BLaER1 (cell line): ENCODE measurements at regions not wholly inside any gene's neighbourhood (a gene's known extent, or its start where the extent isn't known, plus 50 kb on each side); places are given as distances from the start of the nearest gene placed in this dataset.

ENCODE experiments used
- H3K27ac ChIP-seq: shearing (Covaris generic); formaldehyde crosslinking; 2 replicates; pipeline ENCODE4 v1.8.1; 2022
- H3K27me3 ChIP-seq: shearing (Covaris generic); formaldehyde crosslinking; 2 replicates; pipeline ENCODE4 v1.8.1; 2022
- H3K36me3 ChIP-seq: shearing (Covaris generic); formaldehyde crosslinking; 2 replicates; pipeline ENCODE4 v1.8.1; 2022
- H3K4me1 ChIP-seq: shearing (Covaris generic); formaldehyde crosslinking; 2 replicates; pipeline ENCODE4 v1.8.1; 2022
- H3K4me2 ChIP-seq: shearing (Covaris generic); formaldehyde crosslinking; 2 replicates; pipeline ENCODE4 v1.8.1; 2022
- H3K4me3 ChIP-seq: shearing (Covaris generic); formaldehyde crosslinking; 2 replicates; pipeline ENCODE4 v1.8.1; 2022
- H3K9ac ChIP-seq: shearing (Covaris generic); formaldehyde crosslinking; 2 replicates; pipeline ENCODE4 v1.8.1; 2022
- H3K9me3 ChIP-seq: shearing (Covaris generic); formaldehyde crosslinking; 2 replicates; pipeline ENCODE4 v1.8.1; 2022
- H4K20me1 ChIP-seq: shearing (Covaris generic); formaldehyde crosslinking; 2 replicates; pipeline ENCODE4 v1.8.1; 2022
- Cebpa-rat ChIP-seq: shearing (Covaris generic); IDR thresholded peaks from 2 replicates; pipeline ENCODE4 v1.8.1; 2022

DNA sequence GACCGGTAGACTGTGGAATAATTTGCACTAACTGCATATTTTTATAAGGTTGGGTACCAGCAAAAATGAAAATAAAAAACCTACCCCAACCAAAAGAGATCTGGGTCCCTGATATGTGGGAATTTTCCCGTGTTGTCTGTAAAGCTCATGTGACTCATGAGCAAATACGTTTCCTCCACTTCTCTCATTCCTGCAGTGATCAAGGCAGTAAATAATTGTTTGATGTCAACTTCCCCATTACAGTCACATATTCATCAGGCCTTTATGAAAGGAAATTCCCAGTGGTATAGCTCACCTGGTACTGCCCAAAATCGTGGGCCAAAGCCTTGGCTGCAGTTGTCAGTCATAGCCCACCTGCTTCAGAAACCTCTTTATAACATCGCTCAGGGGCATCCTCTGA is 166.0 kb upstream of the ANK3 start:
- no peak overlapping the region for H3K4me3 ChIP-seq
- no peak for TF ChIP-seq Cebpa-rat
- H3K4me1 ChIP-seq, result no peaks in the 10 kb centered on the region
- no peak overlapping the region for H3K9ac ChIP-seq
- H3K9me3 ChIP-seq, result no peaks in the 10 kb centered on the region
- no peak overlapping the region for H3K4me2 ChIP-seq
- no peaks in the 10 kb centered on the region for H3K36me3 ChIP-seq
- H3K27ac ChIP-seq, result no peak overlapping the region
- no peaks in the 10 kb centered on the region for H4K20me1 ChIP-seq
- no peaks in the 10 kb centered on the region for H3K27me3 ChIP-seq

DNA sequence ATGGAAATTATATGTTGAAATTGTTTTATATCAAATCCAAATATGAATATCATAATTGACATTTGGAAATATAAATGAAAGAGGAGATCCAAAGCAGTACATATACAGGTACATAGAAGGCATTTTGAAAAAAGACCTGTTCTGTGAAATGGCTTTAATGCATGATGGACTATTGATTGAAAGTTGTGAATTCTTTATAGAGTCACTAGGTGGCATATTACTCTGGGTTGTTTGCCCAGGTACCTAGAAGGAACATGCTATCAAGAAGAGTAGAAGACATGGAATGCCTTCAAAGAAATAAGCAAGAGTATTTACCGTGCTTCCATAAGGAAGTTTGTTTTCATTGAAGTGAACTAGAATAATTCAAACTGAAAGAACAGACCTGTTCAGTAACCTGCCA is 160.0 kb upstream of the ANK3 start:
- Histone ChIP-seq H3K36me3 (no peaks in the 10 kb centered on the region), H3K9ac (no peak overlapping the region), H3K4me1 (no peaks in the 10 kb centered on the region), H3K4me3 (no peak overlapping the region), H3K27me3 (no peaks in the 10 kb centered on the region), H3K4me2 (no peak overlapping the region), H3K9me3 (no peaks in the 10 kb centered on the region), H4K20me1 (no peaks in the 10 kb centered on the region), H3K27ac (no peak overlapping the region)
- TF ChIP-seq Cebpa-rat, result no peak

DNA sequence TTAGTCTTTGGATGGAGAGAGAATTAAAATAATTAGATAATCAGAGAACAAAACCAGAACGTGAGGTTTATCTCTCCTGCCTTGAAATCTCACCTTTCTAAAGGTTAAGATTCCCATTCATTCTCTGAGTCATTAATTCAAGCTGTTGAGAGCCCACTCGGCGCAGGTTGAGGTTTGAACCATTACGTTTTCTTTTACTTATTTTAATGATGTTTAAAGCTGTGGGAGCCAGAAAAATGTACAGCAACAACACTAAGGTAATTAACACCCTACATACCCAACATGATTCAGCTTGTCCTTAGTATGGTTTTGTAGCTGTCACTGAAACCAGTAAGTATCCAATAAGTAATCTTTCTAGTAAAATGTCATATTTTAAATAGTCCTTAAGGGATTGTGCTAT is 153.0 kb upstream of the ANK3 start:
- no peaks in the 10 kb centered on the region for H3K36me3 ChIP-seq
- no peak overlapping the region for H3K4me3 ChIP-seq
- no peaks in the 10 kb centered on the region for H3K27me3 ChIP-seq
- H3K4me2 ChIP-seq, result no peak overlapping the region
- no peaks in the 10 kb centered on the region for H4K20me1 ChIP-seq
- H3K27ac ChIP-seq, result no peak overlapping the region
- TF ChIP-seq Cebpa-rat, result no peak
- peaks cover 10% of the 10 kb centered on the region for H3K4me1 ChIP-seq
- no peaks in the 10 kb centered on the region for H3K9me3 ChIP-seq
- no peak overlapping the region for H3K9ac ChIP-seq

DNA sequence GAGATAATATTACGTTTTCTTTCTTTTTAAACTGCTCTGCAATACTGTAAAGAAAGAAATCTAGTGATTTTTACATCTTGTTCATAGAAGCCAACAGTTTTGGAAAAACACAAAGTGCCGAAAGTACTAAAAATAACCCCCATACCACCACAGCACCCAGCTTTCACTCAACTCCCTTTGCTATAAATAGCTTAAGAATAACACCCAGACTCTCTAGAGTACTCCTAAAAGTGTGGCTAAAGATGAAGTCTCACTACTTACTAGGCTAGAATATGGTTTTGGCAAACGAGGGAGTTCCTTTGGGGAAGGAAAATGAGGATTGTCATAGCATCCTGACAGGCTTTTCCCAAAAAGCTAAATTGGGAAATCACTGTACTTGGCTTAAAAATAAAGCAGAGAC is 151.8 kb upstream of the ANK3 start:
- Histone ChIP-seq H3K4me2 (peak overlapping the region; percentile 48), H4K20me1 (no peaks in the 10 kb centered on the region), H3K36me3 (no peaks in the 10 kb centered on the region), H3K4me3 (no peak overlapping the region), H3K27me3 (no peaks in the 10 kb centered on the region), H3K9me3 (no peaks in the 10 kb centered on the region), H3K27ac (no peak overlapping the region), H3K4me1 (peaks cover 10% of the 10 kb centered on the region), H3K9ac (no peak overlapping the region)
- TF ChIP-seq Cebpa-rat, result no peak

DNA sequence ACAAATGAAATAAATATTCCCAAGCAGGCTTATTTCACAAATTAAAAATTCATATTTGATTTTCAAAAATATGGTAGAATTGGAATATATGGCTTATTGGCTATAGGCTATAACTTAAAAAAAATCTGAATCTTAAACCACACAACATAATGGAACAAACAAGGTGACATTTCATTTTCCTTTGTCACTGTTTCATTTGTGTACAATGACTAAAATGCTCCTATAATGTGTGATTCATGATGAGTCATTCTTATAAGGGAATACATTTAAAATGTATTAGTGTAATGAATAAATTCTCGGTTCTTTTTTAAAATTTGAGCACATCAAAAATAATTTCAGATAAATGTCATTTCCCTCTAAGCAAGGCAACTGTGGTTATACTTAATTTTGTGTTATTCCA is 148.0 kb upstream of the ANK3 start:
- Histone ChIP-seq H3K4me3 (no peak overlapping the region), H3K4me2 (no peak overlapping the region), H3K4me1 (peaks cover 10% of the 10 kb centered on the region), H4K20me1 (no peaks in the 10 kb centered on the region), H3K27me3 (no peaks in the 10 kb centered on the region), H3K36me3 (no peaks in the 10 kb centered on the region), H3K9ac (no peak overlapping the region), H3K27ac (no peak overlapping the region), H3K9me3 (no peaks in the 10 kb centered on the region)
- no peak for TF ChIP-seq Cebpa-rat

DNA sequence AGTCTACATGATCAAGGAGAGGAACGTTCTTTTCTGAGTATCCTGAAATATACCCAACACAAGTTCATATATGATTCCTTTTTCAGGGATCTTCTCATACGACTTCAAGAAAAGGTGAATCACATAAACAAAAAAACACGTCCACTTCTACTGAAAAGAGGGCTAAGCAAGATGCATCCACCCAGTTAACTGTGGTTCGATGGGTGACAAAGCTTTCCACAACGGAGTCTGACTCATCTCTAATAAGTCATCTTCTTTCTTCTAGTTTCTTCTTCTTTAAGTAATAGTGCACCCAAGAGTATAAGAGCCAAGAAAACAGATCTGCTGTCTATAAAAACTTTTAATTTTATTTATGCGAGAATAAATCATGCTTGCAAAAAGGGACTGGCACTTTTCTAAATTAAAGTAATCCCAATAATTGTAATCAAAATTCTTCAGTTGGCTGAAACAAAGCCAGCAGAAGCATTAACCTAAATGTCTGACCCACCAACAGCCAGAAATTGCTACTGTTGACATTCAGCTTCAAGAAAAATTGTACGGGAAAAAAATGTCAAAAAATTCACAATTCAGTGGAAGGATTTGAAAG is 146.9 kb upstream of the ANK3 start:
- no peak overlapping the region for H3K9ac ChIP-seq
- no peaks in the 10 kb centered on the region for H3K36me3 ChIP-seq
- H3K4me2 ChIP-seq, result no peak overlapping the region
- no peak overlapping the region for H3K27ac ChIP-seq
- no peaks in the 10 kb centered on the region for H4K20me1 ChIP-seq
- no peak overlapping the region for H3K4me3 ChIP-seq
- no peaks in the 10 kb centered on the region for H3K27me3 ChIP-seq
- no peaks in the 10 kb centered on the region for H3K9me3 ChIP-seq
- H3K4me1 ChIP-seq, result peaks cover 6% of the 10 kb centered on the region
- TF ChIP-seq Cebpa-rat, result no peak

DNA sequence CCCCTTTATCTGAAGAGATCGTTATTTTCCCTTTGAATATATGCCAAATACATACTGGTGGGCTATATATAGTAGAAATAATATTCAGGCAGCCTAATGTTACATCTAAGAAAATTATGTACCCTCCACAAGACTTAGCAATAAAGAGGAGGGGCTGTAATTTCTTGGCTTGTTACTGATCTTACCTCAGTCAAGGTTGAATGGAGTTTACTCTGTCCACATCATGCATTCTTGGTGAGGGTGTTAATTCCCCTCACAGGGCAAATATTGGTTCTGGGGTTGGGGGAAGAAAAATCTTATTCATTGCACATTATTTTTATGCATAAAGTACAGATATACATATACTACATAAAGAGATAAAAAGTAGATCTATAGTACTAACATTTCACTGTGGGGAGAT is 145.8 kb upstream of the ANK3 start:
- Histone ChIP-seq H3K4me2 (no peak overlapping the region), H3K4me1 (no peaks in the 10 kb centered on the region), H3K4me3 (no peak overlapping the region), H3K9ac (no peak overlapping the region), H3K27me3 (no peaks in the 10 kb centered on the region), H3K27ac (no peak overlapping the region), H3K9me3 (no peaks in the 10 kb centered on the region), H3K36me3 (no peaks in the 10 kb centered on the region), H4K20me1 (no peaks in the 10 kb centered on the region)
- no peak for TF ChIP-seq Cebpa-rat

DNA sequence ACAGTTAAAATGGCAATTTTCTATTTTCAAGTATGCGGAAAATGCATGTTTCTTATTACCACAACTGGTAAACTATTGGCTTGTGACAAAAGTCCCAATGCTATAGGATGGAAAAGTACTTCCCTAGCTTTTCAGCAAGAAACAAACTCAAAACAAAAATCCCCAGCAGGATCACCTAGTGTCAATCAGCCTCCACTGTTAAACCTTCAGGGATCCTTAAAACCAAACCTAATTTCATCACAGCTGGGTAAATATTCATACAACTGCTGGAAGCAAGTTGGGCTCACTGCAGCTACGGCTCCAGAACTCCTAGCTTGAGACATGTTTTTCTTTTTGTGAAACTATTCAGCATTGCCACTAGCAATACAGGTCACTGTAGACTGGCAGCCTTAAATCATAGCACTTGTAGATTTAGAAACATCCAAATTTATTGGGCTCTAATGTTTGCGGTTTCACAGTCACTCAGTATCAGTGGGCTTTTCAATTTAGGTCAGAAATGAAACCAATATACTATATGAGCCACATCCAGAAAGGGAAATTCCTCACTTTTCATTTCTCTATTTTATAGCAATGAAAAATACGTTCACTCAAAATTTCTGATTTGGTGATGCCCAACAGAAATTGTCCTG is 145.2 kb upstream of the ANK3 start:
- Histone ChIP-seq H3K27ac (no peak overlapping the region), H3K9me3 (no peaks in the 10 kb centered on the region), H3K4me1 (no peaks in the 10 kb centered on the region), H3K4me2 (no peak overlapping the region), H4K20me1 (no peaks in the 10 kb centered on the region), H3K4me3 (no peak overlapping the region), H3K27me3 (no peaks in the 10 kb centered on the region), H3K9ac (no peak overlapping the region), H3K36me3 (no peaks in the 10 kb centered on the region)
- TF ChIP-seq Cebpa-rat, result no peak

DNA sequence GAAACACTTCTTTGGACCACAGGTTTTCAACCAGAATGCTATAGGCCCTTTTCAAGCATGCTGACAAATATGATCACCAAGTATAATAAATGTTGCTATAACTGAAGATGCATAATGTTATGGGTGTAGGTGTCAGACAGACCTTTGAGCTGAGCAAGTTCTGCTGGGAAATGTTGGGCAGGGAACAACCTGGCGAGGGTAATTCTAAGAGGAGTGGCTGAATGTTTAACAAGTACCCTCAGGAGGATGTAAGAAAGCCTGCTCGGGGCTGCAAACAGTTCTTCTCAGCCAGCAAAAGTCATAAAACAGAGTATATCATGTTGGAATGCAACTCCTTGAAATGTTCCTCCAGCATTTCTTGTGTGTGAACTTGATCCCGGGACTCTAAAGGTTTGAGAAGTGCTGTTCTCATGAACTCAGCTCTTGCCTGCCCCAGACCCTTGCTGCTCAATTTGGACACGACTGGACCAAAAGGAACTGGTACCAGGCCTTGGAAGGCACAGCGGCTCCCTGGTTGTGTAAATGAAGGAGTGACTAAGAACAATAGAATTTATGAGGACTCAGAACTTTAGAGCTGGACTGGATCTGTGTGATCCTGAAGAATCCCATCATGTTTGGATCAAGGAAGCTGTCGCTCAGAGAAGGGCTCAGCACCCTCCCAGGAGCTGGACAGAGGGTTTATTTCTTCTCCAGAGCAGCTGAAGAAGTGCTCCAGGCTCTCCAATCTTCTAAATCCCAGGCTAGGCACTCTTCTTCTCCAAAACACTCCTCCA is 143.2 kb upstream of the ANK3 start:
- H4K20me1 ChIP-seq, result no peaks in the 10 kb centered on the region
- no peak overlapping the region for H3K9ac ChIP-seq
- H3K9me3 ChIP-seq, result no peaks in the 10 kb centered on the region
- no peaks in the 10 kb centered on the region for H3K36me3 ChIP-seq
- H3K27ac ChIP-seq, result no peak overlapping the region
- no peak overlapping the region for H3K4me2 ChIP-seq
- H3K27me3 ChIP-seq, result no peaks in the 10 kb centered on the region
- TF ChIP-seq Cebpa-rat, result no peak
- no peak overlapping the region for H3K4me3 ChIP-seq
- no peaks in the 10 kb centered on the region for H3K4me1 ChIP-seq

DNA sequence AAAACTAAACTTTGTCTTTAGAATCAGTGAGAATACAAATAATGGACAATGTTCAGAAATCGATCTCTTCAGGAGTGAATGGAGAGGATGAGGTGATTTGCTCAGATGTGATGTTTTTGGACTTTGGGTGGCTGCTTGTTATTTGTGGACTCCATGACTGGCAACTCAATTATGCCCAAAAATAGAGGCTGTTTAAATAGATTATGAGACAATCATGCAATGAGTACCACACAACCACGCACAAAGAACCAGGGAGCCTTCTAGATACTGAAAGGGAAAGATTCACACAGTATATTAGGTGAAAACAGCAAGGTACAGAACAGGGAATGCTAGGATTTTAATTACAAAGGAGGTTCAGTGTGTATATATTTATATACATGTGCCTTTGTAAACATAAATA is 141.3 kb upstream of the ANK3 start:
- Histone ChIP-seq H3K27me3 (no peaks in the 10 kb centered on the region), H3K4me2 (no peak overlapping the region), H3K4me3 (no peak overlapping the region), H3K36me3 (no peaks in the 10 kb centered on the region), H4K20me1 (no peaks in the 10 kb centered on the region), H3K9me3 (no peaks in the 10 kb centered on the region), H3K4me1 (no peaks in the 10 kb centered on the region), H3K27ac (no peak overlapping the region), H3K9ac (no peak overlapping the region)
- TF ChIP-seq Cebpa-rat, result no peak
